ENCODE measurements at regions not wholly inside any gene's neighbourhood (a gene's known extent, or its start where the extent isn't known, plus 50 kb on each side); places are given as distances from the start of the nearest gene placed in this dataset.

- TF ChIP-seq CTCF (IDR thresholded peaks at IDR 0.05) (no peak), POLR2A (IDR thresholded peaks at IDR 0.05) (no peak), EP300 (IDR thresholded peaks at IDR 0.05) (no peak)
These were observed 294.4 kb downstream of the MEF2C start for GRCh38 chr5:88588609-88589008.

Data from sigmoid colon (tissue), 4 donors.